Breast epithelium (tissue), 3 donors: ENCODE measurements at regions not wholly inside any gene's neighbourhood (a gene's known extent, or its start where the extent isn't known, plus 50 kb on each side); places are given as distances from the start of the nearest gene placed in this dataset.

Experiments
- CTCF ChIP-seq, 3 donors: fragments of 450-650 bp; IDR thresholded peaks; one replicate each; pipeline ENCODE4 v1.5.1; 2016 to 2017; ENCODE audit warnings: antibody characterized with exemption in 3 of 3, mild to moderate bottlenecking in 3 of 3, moderate library complexity in 3 of 3
- POLR2A ChIP-seq: fragments of 450-650 bp; IDR thresholded peaks from one replicate; pipeline ENCODE4 v1.6.1; 2016; ENCODE audit warnings: antibody characterized with exemption, mild to moderate bottlenecking, moderate library complexity
- POLR2AphosphoS5 ChIP-seq, 3 donors: sonication (generic); formaldehyde crosslinking; IDR thresholded peaks; one replicate each; pipeline ENCODE4 v1.6.1; 2017; ENCODE audit warnings: antibody characterized with exemption in 3 of 3

GRCh38 chr9:21661626-21662025, 140.8 kb upstream of the MTAP start:
- TF ChIP-seq POLR2A (no peak), CTCF (IDR thresholded peaks at IDR 0.05) (no peak), POLR2AphosphoS5 (IDR thresholded peaks at IDR 0.05) (no peak)
